Endodermal cell (in vitro differentiated cells): ENCODE measurements at regions not wholly inside any gene's neighbourhood (a gene's known extent, or its start where the extent isn't known, plus 50 kb on each side); places are given as distances from the start of the nearest gene placed in this dataset.

Source experiments
- DNase-seq: peaks from one replicate; pipeline ENCODE4 v3.0.0-alpha.2; 2017
- H3K27ac ChIP-seq: 2 replicates; pipeline ENCODE4 v1.5.1; 2013; ENCODE audit warnings: mild to moderate bottlenecking, low read depth, low read length, moderate library complexity
- H3K27me3 ChIP-seq: 2 replicates; pipeline ENCODE4 v1.6.1; 2013; ENCODE audit warnings: mild to moderate bottlenecking, low read length, moderate library complexity; ENCODE audit not compliant: insufficient read depth, control insufficient read depth, poor library complexity, severe bottlenecking
- H3K36me3 ChIP-seq: 2 replicates; pipeline ENCODE4 v1.7.0; 2013; ENCODE audit warnings: mild to moderate bottlenecking, low read length, moderate library complexity; ENCODE audit not compliant: control insufficient read depth, insufficient read depth
- H3K4me1 ChIP-seq: one replicate; pipeline ENCODE4 v1.7.0; 2013; ENCODE audit warnings: low read length; ENCODE audit not compliant: control insufficient read depth, insufficient read depth
- H3K4me3 ChIP-seq: 2 replicates; pipeline ENCODE4 v1.5.1; 2013; ENCODE audit warnings: mild to moderate bottlenecking, low read length, moderate library complexity
- H3K9ac ChIP-seq: 2 replicates; pipeline ENCODE4 v1.6.1; 2013; ENCODE audit warnings: mild to moderate bottlenecking, low read length, moderate library complexity; ENCODE audit not compliant: poor library complexity, severe bottlenecking; ENCODE audit errors: extremely low read depth
- H3K9me3 ChIP-seq: 2 replicates; pipeline ENCODE4 v1.6.1; 2013; ENCODE audit warnings: mild to moderate bottlenecking, low read length, moderate library complexity; ENCODE audit not compliant: control insufficient read depth
- H3K27ac Mint-ChIP-seq: 2 replicates; pipeline ENCODE4 v1.8.0; 2020; ENCODE audit warnings: mixed read lengths
- H3K27me3 Mint-ChIP-seq: 2 replicates; pipeline ENCODE4 v1.8.0; 2021; ENCODE audit warnings: mild to moderate bottlenecking, mixed read lengths; ENCODE audit not compliant: insufficient read depth
- H3K36me3 Mint-ChIP-seq: 2 replicates; pipeline ENCODE4 v1.8.0; 2020; ENCODE audit warnings: low read depth, mixed read lengths
- H3K4me1 Mint-ChIP-seq: 2 replicates; pipeline ENCODE4 v1.8.0; 2020; ENCODE audit warnings: mixed read lengths
- H3K4me3 Mint-ChIP-seq: 2 replicates; pipeline ENCODE4 v1.8.0; 2020; ENCODE audit warnings: mild to moderate bottlenecking, moderate library complexity, mixed read lengths
- H3K9me3 Mint-ChIP-seq: 2 replicates; pipeline ENCODE4 v1.8.0; 2020; ENCODE audit warnings: mild to moderate bottlenecking, mixed read lengths
- CTCF ChIP-seq: fragments of 200-600 bp; sonication (generic); conservative IDR thresholded peaks from 2 replicates; pipeline ENCODE4 v1.5.0; 2021; ENCODE audit warnings: antibody characterized with exemption, mild to moderate bottlenecking
- WGBS, 2 experiments: methylation state at CpG; one replicate each; pipeline versions ENCODE4 v1.1.5 to v1.1.7; 2013; ENCODE audit warnings: missing lambda C conversion rate in 2 of 2, mixed read lengths in 1 of 2; ENCODE audit not compliant: insufficient coverage in 1 of 2, insufficient read length in 1 of 2; 5-methylcytosine and 5-hydroxymethylcytosine counted together

GRCh38 chr4:36640876-36641275 is 359.5 kb downstream of the DTHD1 start:
- H3K27me3 Mint-ChIP-seq = no peaks in the 10 kb centered on the region
- H3K27ac ChIP-seq = no peak overlapping the region
- H3K36me3 Mint-ChIP-seq = no peaks in the 10 kb centered on the region
- no peaks in the 10 kb centered on the region for H3K27me3 ChIP-seq
- no peak overlapping the region for H3K4me3 ChIP-seq
- H3K4me1 ChIP-seq = no peaks in the 10 kb centered on the region
- H3K36me3 ChIP-seq = no peaks in the 10 kb centered on the region
- peaks cover 19% of the 10 kb centered on the region for H3K4me1 Mint-ChIP-seq
- 71 to 83% methylated on average over 1 to 2 of the region's 2 CpGs for WGBS, 2 experiments
- no peak overlapping the region for H3K9ac ChIP-seq
- H3K27ac Mint-ChIP-seq = peak overlapping the region; percentile 83
- DNase-seq = no peak
- H3K9me3 ChIP-seq = no peaks in the 10 kb centered on the region
- H3K9me3 Mint-ChIP-seq = no peaks in the 10 kb centered on the region
- peak overlapping the region; percentile 48 for H3K4me3 Mint-ChIP-seq
- TF ChIP-seq CTCF = no peak

- DNase-seq = no peak
- H3K36me3 Mint-ChIP-seq = no peaks in the 10 kb centered on the region
- no peaks in the 10 kb centered on the region for H3K36me3 ChIP-seq
- no peak overlapping the region for H3K4me3 Mint-ChIP-seq
- no peaks in the 10 kb centered on the region for H3K4me1 Mint-ChIP-seq
- H3K27me3 Mint-ChIP-seq = no peaks in the 10 kb centered on the region
- WGBS, 2 experiments = 88 to 100% methylated on average over 3 of the region's 3 CpGs
- H3K27ac ChIP-seq = no peak overlapping the region
- H3K9ac ChIP-seq = no peak overlapping the region
- H3K4me1 ChIP-seq = no peaks in the 10 kb centered on the region
- H3K27ac Mint-ChIP-seq = no peak overlapping the region
- no peaks in the 10 kb centered on the region for H3K9me3 ChIP-seq
- H3K4me3 ChIP-seq = no peak overlapping the region
- H3K9me3 Mint-ChIP-seq = no peaks in the 10 kb centered on the region
- no peaks in the 10 kb centered on the region for H3K27me3 ChIP-seq
- TF ChIP-seq CTCF = no peak
Observed at GRCh38 chr4:36651253-36651652, 369.8 kb downstream of the DTHD1 start.

- no peak for TF ChIP-seq CTCF
- 85 to 89% methylated on average over 1 of the region's 1 CpG for WGBS, 2 experiments
- Histone ChIP-seq H3K36me3 (no peaks in the 10 kb centered on the region), H3K4me1 (no peaks in the 10 kb centered on the region), H3K27ac (no peak overlapping the region), H3K4me3 (no peak overlapping the region), H3K27me3 (no peaks in the 10 kb centered on the region), H3K9ac (no peak overlapping the region), H3K9me3 (no peaks in the 10 kb centered on the region)
- Mint-ChIP-seq H3K4me3 (no peak overlapping the region), H3K4me1 (no peaks in the 10 kb centered on the region), H3K9me3 (no peaks in the 10 kb centered on the region), H3K27ac (no peak overlapping the region), H3K27me3 (no peaks in the 10 kb centered on the region), H3K36me3 (no peaks in the 10 kb centered on the region)
- no peak for DNase-seq
Observed at GRCh38 chr4:36652857-36653256, 371.4 kb downstream of the DTHD1 start.
